NB4 (cell line): ENCODE measurements at regions not wholly inside any gene's neighbourhood (a gene's known extent, or its start where the extent isn't known, plus 50 kb on each side); places are given as distances from the start of the nearest gene placed in this dataset.

Experiments
- MYC ChIP-seq: IDR thresholded peaks from 2 replicates; pipeline ENCODE4 v1.6.1; 2011; ENCODE audit warnings: low read depth, low read length
- POLR2A ChIP-seq: IDR thresholded peaks from 2 replicates; pipeline ENCODE4 v1.6.1; 2011; ENCODE audit warnings: mild to moderate bottlenecking; ENCODE audit not compliant: insufficient read length; ENCODE audit errors: extremely low read depth
- TF ChIP-seq, protein P1 (sequence below): IDR thresholded peaks from one replicate; pipeline ENCODE4 v1.5.1; 2012; ENCODE audit warnings: low read depth, low read length
- TF ChIP-seq, protein P2 (sequence below): IDR thresholded peaks from 2 replicates; pipeline ENCODE4 v1.6.1; 2011; ENCODE audit warnings: low read depth, low read length

DNA sequence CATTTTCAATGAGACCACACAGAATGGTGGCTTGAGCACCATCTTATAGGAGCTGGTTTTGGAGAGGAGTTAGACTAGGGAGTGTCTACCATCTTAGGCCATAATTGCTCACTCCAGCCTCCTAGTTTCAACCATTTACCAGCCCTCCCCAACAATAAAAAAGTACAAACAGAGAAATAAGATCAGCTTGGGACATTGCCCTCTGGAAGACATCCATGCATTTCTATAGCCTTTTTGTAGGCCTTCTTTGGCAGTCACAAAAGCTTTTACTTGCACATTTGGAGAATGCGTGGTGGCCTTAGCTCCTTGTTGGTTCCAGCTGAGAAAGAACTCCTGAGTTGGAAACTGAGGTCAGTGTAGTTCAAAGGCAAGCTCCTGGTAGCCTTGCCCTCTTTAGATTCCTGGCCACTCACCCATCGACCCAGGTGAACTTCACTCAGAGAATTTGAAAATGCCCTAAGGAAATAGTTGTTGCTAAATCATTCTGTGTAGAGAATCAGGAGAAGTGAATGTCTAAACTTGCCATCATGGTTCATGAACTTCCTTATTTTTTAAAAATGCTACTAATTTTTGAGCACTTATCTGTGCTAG lies 301.7 kb upstream of the PROX1 start:
- TF ChIP-seq, protein P1, sequence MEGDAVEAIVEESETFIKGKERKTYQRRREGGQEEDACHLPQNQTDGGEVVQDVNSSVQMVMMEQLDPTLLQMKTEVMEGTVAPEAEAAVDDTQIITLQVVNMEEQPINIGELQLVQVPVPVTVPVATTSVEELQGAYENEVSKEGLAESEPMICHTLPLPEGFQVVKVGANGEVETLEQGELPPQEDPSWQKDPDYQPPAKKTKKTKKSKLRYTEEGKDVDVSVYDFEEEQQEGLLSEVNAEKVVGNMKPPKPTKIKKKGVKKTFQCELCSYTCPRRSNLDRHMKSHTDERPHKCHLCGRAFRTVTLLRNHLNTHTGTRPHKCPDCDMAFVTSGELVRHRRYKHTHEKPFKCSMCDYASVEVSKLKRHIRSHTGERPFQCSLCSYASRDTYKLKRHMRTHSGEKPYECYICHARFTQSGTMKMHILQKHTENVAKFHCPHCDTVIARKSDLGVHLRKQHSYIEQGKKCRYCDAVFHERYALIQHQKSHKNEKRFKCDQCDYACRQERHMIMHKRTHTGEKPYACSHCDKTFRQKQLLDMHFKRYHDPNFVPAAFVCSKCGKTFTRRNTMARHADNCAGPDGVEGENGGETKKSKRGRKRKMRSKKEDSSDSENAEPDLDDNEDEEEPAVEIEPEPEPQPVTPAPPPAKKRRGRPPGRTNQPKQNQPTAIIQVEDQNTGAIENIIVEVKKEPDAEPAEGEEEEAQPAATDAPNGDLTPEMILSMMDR: no peak
- TF ChIP-seq, protein P2, sequence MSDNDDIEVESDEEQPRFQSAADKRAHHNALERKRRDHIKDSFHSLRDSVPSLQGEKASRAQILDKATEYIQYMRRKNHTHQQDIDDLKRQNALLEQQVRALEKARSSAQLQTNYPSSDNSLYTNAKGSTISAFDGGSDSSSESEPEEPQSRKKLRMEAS: no peak
- TF ChIP-seq POLR2A (no peak), MYC (no peak)
